GM12878 (cell line): ENCODE measurements at regions not wholly inside any gene's neighbourhood (a gene's known extent, or its start where the extent isn't known, plus 50 kb on each side); places are given as distances from the start of the nearest gene placed in this dataset.
A peak's percentile ranks its signal among the peaks of the same experiment; 100 is the strongest.

Experiments
- CBX3 ChIP-seq: fragments of 200-600 bp; sonication (generic); IDR thresholded peaks from 2 replicates; pipeline ENCODE4 v1.6.1; 2016; ENCODE audit warnings: low read depth, borderline replicate concordance
- GATAD2B ChIP-seq: fragments of 450-650 bp; conservative IDR thresholded peaks from 2 replicates; pipeline ENCODE4 v1.6.1; 2017; ENCODE audit warnings: low read depth, mild to moderate bottlenecking, moderate library complexity
- KDM1A ChIP-seq: fragments of 200-600 bp; sonication (generic); IDR thresholded peaks from 2 replicates; pipeline ENCODE4 v1.6.1; 2016; ENCODE audit warnings: borderline replicate concordance
- KLF5 ChIP-seq: fragments of 450-650 bp; IDR thresholded peaks from 2 replicates; pipeline ENCODE4 v1.6.1; 2014; ENCODE audit warnings: mild to moderate bottlenecking; ENCODE audit not compliant: partially characterized antibody
- MYB ChIP-seq: fragments of 150-350 bp; IDR thresholded peaks from 2 replicates; pipeline ENCODE4 v1.6.1; 2014; ENCODE audit warnings: mild to moderate bottlenecking, low read depth, low read length, borderline replicate concordance
- NFYA ChIP-seq: IDR thresholded peaks from 2 replicates; pipeline ENCODE4 v1.6.1; 2011; ENCODE audit warnings: low read depth, mild to moderate bottlenecking, low read length, improper control_type of control experiment, borderline replicate concordance
- NR2C2 ChIP-seq: IDR thresholded peaks from 2 replicates; pipeline ENCODE4 v1.6.1; 2011; ENCODE audit warnings: borderline replicate concordance, low read depth; ENCODE audit not compliant: control insufficient read depth, insufficient read length
- POU2F2 ChIP-seq: IDR thresholded peaks from 3 replicates; pipeline ENCODE4 v1.6.1; 2011; ENCODE audit warnings: low read depth, mild to moderate bottlenecking, low read length, borderline replicate concordance
- RAD21 ChIP-seq: IDR thresholded peaks from 2 replicates; pipeline ENCODE4 v1.6.1; 2011; ENCODE audit warnings: mild to moderate bottlenecking, low read depth, low read length, moderate library complexity; ENCODE audit not compliant: insufficient read depth
- RAD51 ChIP-seq: fragments of 450-650 bp; IDR thresholded peaks from 2 replicates; pipeline ENCODE4 v1.6.1; 2016; ENCODE audit warnings: moderate library complexity, mild to moderate bottlenecking, inconsistent platforms
- RB1 ChIP-seq: fragments of 450-650 bp; formaldehyde crosslinking; IDR thresholded peaks from 2 replicates; pipeline ENCODE4 v1.6.1; 2017; ENCODE audit warnings: mild to moderate bottlenecking, borderline replicate concordance
- RCOR1 ChIP-seq: conservative IDR thresholded peaks from 2 replicates; pipeline ENCODE4 v1.6.1; 2012; ENCODE audit warnings: low read depth, low read length, improper control_type of control experiment
- TBL1XR1 ChIP-seq: IDR thresholded peaks from 2 replicates; pipeline ENCODE4 v1.6.1; 2012; ENCODE audit warnings: low read depth, low read length, improper control_type of control experiment
- YY1 ChIP-seq: IDR thresholded peaks from 2 replicates; pipeline ENCODE4 v1.6.1; 2011; ENCODE audit warnings: low read depth, mild to moderate bottlenecking, low read length
- ZNF207 ChIP-seq: fragments of 450-650 bp; IDR thresholded peaks from 2 replicates; pipeline ENCODE4 v1.6.1; 2014; ENCODE audit warnings: antibody characterized with exemption, mild to moderate bottlenecking, borderline replicate concordance
- ZNF217 ChIP-seq: fragments of 450-650 bp; IDR thresholded peaks from 2 replicates; pipeline ENCODE4 v1.6.1; 2017; ENCODE audit warnings: antibody characterized with exemption, mild to moderate bottlenecking
- TF ChIP-seq, protein P1 (sequence below): fragments of 450-650 bp; conservative IDR thresholded peaks from 2 replicates; pipeline ENCODE4 v1.6.1; 2017; ENCODE audit warnings: mild to moderate bottlenecking, moderate library complexity
- TF ChIP-seq, protein P2 (sequence below), 3 experiments: IDR thresholded peaks in 2 of 3; conservative IDR thresholded peaks in 1 of 3; 2 replicates each; pipeline ENCODE4 v1.5.1; 2011; ENCODE audit warnings: low read depth in 3 of 3, low read length in 3 of 3, mild to moderate bottlenecking in 3 of 3, control low read depth in 2 of 3, moderate library complexity in 2 of 3, inconsistent platforms in 1 of 3, mixed read lengths in 1 of 3; ENCODE audit not compliant: control insufficient read depth in 2 of 3, insufficient read depth in 1 of 3; ENCODE audit errors: extremely low read depth in 1 of 3
- TF ChIP-seq, protein P3 (sequence below): fragments of 450-650 bp; IDR thresholded peaks from 2 replicates; pipeline ENCODE4 v1.6.1; 2016; ENCODE audit warnings: mild to moderate bottlenecking

DNA sequence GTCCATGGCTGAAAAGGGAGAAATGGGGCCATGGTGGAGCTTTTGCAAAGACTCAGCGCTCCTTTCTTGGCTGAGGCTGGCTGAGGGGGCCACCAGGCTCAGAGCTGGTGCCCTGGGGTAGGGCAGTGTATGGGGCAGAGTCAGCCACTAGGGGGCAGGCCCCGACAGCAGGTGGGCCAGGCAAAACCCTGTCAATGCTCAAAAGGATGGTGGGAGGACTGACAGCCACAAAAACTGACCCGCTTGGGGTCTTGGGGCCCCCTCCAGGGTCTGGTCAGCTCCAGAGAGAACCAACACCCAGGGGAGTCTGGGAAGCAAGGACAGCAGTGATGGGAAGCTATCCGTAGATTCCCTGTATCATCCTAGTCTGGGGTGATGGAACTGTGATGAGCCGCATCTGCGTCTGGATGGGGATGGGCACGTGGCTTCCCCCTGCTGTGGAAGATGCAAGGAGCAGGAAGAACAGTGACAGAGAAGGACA lies 306.9 kb downstream of the DHX35 start (continued):
- TF ChIP-seq, protein P1, sequence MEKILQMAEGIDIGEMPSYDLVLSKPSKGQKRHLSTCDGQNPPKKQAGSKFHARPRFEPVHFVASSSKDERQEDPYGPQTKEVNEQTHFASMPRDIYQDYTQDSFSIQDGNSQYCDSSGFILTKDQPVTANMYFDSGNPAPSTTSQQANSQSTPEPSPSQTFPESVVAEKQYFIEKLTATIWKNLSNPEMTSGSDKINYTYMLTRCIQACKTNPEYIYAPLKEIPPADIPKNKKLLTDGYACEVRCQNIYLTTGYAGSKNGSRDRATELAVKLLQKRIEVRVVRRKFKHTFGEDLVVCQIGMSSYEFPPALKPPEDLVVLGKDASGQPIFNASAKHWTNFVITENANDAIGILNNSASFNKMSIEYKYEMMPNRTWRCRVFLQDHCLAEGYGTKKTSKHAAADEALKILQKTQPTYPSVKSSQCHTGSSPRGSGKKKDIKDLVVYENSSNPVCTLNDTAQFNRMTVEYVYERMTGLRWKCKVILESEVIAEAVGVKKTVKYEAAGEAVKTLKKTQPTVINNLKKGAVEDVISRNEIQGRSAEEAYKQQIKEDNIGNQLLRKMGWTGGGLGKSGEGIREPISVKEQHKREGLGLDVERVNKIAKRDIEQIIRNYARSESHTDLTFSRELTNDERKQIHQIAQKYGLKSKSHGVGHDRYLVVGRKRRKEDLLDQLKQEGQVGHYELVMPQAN: no peak
- TF ChIP-seq KLF5: no peak
- TF ChIP-seq NFYA: no peak
- TF ChIP-seq, protein P2, sequence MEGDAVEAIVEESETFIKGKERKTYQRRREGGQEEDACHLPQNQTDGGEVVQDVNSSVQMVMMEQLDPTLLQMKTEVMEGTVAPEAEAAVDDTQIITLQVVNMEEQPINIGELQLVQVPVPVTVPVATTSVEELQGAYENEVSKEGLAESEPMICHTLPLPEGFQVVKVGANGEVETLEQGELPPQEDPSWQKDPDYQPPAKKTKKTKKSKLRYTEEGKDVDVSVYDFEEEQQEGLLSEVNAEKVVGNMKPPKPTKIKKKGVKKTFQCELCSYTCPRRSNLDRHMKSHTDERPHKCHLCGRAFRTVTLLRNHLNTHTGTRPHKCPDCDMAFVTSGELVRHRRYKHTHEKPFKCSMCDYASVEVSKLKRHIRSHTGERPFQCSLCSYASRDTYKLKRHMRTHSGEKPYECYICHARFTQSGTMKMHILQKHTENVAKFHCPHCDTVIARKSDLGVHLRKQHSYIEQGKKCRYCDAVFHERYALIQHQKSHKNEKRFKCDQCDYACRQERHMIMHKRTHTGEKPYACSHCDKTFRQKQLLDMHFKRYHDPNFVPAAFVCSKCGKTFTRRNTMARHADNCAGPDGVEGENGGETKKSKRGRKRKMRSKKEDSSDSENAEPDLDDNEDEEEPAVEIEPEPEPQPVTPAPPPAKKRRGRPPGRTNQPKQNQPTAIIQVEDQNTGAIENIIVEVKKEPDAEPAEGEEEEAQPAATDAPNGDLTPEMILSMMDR (IDR thresholded peaks at IDR 0.05 in 2 of 3, conservative IDR thresholded peaks at IDR 0.05 in 1 of 3; ENCODE audit: control insufficient read depth in 2 of 3, extremely low read depth in 1 of 3, insufficient read depth in 1 of 3, low read depth in 3 of 3, low read length in 3 of 3): peak; percentile 87 to 91 (median 89)
- no peak for TF ChIP-seq RCOR1
- no peak for TF ChIP-seq NR2C2
- TF ChIP-seq RB1: no peak
- TF ChIP-seq GATAD2B: no peak
- TF ChIP-seq, protein P3, sequence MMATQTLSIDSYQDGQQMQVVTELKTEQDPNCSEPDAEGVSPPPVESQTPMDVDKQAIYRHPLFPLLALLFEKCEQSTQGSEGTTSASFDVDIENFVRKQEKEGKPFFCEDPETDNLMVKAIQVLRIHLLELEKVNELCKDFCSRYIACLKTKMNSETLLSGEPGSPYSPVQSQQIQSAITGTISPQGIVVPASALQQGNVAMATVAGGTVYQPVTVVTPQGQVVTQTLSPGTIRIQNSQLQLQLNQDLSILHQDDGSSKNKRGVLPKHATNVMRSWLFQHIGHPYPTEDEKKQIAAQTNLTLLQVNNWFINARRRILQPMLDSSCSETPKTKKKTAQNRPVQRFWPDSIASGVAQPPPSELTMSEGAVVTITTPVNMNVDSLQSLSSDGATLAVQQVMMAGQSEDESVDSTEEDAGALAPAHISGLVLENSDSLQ: no peak
- peak; percentile 41; the same call in 1 of the 2 replicates for TF ChIP-seq YY1
- peak; percentile 74 for TF ChIP-seq RAD21
- no peak for TF ChIP-seq ZNF207
- TF ChIP-seq POU2F2: no peak
- no peak for TF ChIP-seq CBX3
- no peak for TF ChIP-seq TBL1XR1
- TF ChIP-seq KDM1A: no peak
- TF ChIP-seq MYB: no peak
- TF ChIP-seq ZNF217: no peak
- TF ChIP-seq RAD51: no peak
- TF ChIP-seq, all 136 proteins: peak for 4
